GM21367 (cell line): ENCODE measurements at regions not wholly inside any gene's neighbourhood (a gene's known extent, or its start where the extent isn't known, plus 50 kb on each side); places are given as distances from the start of the nearest gene placed in this dataset.
"Not testable (repeated sequence)": the region's sequence is repeated elsewhere in the genome, so short reads cannot be mapped to it uniquely, and the experiment has no call there.

Experiments used
- ATAC-seq: cut with Tn5 transposase; IDR thresholded peaks from one replicate; pipeline ENCODE4 v1.9.1; 2021; ENCODE audit not compliant: unreplicated experiment

DNA sequence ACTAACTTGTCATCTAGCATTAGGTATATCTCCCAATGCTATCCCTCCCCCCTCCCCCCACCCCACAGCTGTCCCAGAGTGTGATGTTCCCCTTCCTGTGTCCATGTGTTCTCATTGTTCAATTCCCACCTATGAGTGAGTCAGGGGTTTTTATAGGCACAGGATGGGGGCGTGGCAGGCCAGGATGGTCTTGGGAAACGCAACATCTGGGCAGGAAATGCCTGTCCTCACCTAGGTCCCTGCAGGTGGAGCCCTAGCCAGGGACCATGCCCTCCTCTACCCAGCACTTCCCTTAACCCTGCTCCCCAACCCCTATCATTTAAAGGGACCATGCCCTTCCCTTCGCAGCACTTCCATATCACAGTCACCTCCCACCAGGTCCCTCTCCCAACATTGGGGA is 1430.6 kb downstream of the CDH8 start:
- not testable (repeated sequence) for ATAC-seq

- ATAC-seq, result no peak
Observed at GRCh38 chr16:60605176-60605575, 1431.1 kb downstream of the CDH8 start.

DNA sequence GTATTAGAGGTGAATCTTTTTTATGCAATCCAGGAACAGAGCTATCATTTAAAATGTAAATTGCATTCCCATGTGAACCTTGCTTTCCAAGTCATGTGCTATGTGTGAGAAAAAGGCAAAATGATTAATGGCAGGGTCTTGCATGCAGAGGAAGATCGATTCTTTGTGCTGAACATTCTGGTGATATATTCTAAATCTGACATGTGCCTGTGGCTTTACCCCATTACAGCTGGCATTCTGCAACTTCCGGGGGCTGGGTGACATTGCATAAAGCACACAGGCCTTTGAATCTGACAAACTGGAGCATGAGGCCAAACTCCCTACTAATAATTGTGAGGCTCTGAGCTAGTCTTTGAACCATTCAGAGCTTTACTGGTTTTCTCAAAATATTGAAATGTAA is 1449.7 kb downstream of the CDH8 start:
- no peak for ATAC-seq

GRCh38 chr16:60582528-60582927 is 1453.7 kb downstream of the CDH8 start:
- no peak for ATAC-seq

- ATAC-seq, result no peak
Observed at GRCh38 chr16:60566901-60567300, 1469.3 kb downstream of the CDH8 start.

DNA sequence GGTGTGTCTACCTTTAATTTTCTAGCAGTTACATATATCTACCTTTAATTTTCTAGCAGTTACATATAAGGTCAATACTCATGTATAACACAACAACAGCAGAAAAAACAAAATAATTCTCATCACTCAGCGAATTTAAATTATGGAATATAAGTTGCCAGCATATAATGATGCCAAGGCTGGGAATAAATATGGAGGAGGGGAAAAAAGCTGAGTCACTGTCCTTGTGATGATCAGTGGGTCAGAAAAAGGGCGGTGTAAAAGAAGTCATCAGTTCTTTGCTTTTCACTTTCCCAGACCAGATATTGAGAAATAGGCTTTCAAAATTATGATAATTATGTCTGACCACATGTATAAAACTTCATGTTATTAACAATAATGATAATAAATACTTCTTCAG is 1471.7 kb downstream of the CDH8 start:
- ATAC-seq, result no peak

DNA sequence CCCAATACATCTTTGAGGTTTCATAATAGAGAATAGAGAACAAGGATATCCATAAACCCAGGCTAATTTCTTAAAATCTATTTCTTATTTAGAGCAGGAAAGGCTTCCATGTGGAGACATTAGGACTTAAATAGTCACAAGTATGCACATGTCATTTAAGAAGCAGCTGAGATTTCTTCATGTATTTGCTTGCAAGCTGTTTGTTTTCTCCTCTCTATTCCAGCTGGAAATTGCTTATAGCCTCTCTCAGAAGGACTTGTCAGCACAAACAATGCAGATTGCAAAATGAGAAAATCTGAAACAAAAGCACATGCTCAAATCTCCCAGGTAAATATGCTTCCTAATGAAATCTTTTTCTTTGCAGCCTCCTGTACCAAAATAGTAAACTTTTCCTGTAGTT is 1473.1 kb downstream of the CDH8 start:
- no peak for ATAC-seq

DNA sequence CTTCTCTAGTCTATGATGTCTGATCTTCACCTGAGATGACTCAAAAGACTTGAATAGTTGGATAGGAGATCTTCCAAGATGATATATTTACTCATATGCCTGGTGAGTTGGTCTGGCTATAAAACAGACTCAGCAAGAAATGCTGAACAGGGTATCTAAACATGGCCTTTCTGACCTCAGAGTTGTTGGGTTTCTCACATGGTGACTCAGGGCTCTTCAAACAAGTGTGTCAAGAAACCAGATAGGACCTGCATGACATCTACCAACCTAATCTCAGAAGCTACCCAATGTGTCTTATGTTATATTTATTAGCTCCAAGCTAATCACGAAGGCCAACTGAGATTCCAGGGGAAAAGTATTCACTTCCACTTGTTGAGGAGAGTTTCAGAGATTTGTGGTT is 1477.3 kb downstream of the CDH8 start:
- no peak for ATAC-seq

DNA sequence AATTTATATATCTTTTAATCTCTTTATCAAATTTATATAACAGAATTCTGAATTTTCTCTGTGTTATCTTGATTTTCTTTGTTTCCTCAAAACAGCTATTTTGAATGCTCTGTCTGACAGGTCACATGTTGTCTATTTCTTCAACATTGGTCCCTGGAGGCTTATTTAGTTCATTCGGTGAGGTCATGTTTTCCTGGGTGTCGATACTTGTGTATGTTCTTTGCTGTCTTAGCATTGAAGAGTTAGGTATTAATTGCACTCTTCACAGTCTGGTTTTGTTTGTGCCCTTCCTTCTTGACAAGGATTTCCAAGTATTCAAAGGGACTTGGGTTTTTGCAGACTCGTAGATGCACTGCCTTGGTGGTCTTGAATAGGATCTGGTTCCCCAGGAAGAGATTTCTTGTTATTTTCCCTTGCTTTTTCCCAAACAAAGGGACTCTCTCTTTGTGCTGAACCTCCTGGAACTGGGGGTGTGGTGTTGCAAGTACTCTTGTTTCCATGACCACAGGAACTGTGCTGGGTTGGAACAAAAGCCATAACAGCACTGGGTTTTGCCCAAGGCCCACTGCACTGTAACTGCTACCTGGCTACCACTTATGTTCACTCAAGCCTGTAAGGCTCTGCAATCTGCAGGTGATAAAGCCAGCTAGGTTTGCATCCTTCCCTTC is 1483.0 kb downstream of the CDH8 start:
- no peak for ATAC-seq

GRCh38 chr16:60541535-60541934 is 1494.7 kb downstream of the CDH8 start:
- no peak for ATAC-seq

DNA sequence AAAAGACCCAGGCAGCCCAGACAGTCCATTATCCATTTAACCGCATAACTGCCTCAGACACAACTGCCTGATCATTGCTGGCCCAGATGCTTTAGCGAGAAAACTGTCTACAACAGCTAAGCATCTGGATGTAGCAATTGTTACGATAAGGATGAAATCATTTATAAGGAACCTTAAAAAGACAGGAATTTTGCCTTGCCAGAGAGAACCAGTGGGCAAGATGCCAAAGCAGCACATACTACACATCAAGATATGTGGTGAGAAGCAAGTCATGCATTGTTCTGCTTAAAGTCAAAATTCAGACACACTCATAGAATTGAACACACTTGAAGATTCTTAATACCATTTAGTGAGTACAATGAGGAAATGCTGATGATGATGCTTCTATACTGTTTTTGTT is 1525.3 kb downstream of the CDH8 start:
- no peak for ATAC-seq

- ATAC-seq, result no peak
Observed at GRCh38 chr16:60510208-60510607, 1526.0 kb downstream of the CDH8 start.

DNA sequence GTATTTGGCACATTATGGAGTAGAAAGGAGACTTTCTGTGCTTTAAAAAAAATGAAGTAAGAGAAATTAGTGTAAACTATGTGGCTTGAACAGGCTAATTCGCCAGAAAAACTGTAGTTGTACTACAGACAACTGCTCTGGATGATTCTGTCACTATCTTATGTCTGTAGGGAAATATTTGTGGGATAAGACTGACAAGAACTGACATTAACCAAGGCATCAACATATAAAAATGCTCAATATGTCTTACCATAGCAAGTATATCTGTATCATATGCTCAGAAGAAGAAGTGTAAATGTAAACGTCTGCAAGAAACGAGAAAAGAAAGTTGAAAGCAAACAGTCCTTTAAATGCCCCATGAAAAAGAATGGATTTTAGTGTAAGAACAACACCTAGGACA is 1545.0 kb downstream of the CDH8 start:
- no peak for ATAC-seq

- ATAC-seq, result no peak
Observed at GRCh38 chr16:60485872-60486489, 1550.3 kb downstream of the CDH8 start.

DNA sequence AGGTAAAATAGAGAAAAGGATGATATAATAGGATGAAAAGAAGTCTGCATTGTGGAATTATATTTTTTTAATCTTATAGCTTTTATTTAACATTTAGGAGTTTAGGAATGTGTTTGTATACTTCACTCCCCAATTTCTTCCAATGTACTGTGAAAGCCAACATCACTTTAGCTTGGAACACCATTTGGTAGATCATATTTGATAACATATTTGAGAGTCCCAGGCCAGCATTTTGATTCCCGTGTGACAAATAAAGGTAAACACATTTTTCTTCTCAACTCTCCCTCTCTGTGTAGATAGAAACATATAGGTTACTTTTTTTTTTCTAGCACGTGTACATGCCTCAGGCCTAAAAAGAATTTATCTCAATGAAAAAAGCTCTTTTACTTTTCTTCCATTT is 1551.3 kb downstream of the CDH8 start:
- no peak for ATAC-seq

GRCh38 chr16:60481591-60481990 is 1554.6 kb downstream of the CDH8 start:
- no peak for ATAC-seq

- ATAC-seq, result no peak
Observed at GRCh38 chr16:60478810-60479209, 1557.4 kb downstream of the CDH8 start.

DNA sequence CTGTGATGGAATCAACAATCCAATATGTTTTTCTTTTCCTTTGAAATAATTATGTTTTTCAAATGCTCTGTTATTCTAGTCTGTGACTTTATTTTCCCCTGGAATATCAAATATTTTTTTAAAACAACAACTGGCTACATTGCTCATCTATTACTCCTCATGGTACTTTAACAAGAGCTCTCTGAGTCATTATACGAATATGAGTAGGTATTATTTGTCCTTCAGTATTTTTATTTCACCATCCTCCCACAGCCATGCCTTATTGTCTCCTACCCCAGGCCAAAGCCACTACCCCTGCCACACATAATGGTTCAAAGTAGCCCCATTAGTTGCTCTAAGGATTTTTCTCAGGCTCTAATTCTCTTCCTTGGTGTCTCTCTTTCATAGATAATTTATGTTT is 1572.3 kb downstream of the CDH8 start:
- no peak for ATAC-seq

DNA sequence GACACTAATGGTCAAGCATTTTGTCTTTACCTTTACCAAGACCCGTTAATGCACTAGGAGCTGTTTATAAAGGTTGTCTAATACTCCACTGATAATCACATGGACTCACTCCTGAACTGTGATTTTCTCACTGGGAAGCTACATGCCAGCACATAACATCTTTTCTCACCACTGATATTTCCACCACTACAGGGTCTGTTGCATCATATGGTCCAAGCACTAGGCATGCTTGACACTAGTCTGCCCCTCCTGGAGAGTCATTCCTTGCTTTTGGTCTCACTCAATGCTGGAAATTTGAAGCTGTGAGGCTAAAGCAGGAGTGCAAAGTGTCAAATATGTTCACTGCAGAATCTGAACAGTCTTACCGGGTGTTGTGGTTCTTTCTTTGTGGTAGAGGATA is 1576.8 kb downstream of the CDH8 start:
- ATAC-seq, result no peak

- ATAC-seq, result no peak
Observed at GRCh38 chr16:60458255-60458654, 1578.0 kb downstream of the CDH8 start.

DNA sequence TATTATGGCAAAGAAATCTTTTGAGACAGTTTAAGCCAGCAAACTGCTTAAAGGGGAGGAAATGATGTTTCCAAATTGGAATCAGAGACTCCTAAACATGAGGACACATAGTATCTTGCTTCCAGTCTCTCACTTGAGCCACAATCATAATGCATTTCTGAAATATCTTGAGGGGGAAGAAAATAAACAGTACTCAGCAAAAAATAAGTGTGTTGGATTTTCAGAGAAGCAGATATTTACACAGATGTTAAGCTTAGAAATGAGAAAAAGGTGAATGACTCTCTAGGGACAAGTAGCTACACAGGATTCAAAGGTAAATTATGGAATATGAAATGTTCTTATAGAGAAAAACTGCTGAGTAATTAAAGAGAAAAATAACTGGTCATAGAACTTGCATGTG is 1583.6 kb downstream of the CDH8 start:
- no peak for ATAC-seq

DNA sequence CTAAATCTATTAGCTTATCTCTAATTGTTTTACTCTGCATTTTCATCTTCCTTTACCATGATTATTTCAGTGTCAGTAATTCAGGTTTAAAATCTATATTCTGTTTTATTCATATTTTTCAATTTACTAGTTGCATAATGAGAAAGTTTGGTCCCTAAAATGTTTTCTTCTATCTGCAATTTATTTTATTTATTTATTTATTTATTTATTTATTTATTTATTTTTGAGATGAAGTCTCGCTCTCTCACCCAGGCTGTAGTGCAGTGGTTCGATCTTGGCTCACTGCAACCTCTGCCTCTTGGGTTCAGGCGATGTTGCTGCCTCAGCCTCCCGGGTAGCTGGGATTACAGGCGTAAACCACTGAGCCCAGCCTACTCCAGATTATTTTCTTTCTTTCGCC is 1597.3 kb downstream of the CDH8 start:
- no peak for ATAC-seq

DNA sequence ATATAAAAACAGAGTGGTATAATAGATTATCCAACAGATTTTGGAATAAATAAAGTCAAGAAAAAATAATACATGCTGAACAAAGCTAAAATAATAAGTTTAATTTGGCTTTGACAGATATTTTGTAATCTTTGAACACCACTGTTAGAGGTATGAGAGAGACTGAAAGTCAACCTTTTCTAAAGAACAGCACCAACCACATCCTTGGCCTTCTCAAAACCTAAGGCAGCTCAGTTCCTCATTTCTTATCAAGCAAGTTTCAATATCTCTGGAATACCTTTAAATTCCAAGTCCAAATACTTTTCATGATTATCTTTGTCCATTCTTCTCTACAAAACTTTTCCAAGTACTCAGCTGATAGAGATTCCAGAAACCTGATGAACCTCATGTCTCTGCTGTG is 1603.8 kb downstream of the CDH8 start:
- ATAC-seq, result no peak
